Heart left ventricle (tissue), 13 donors: ENCODE measurements at regions not wholly inside any gene's neighbourhood (a gene's known extent, or its start where the extent isn't known, plus 50 kb on each side); places are given as distances from the start of the nearest gene placed in this dataset.

Experiments used
- POLR2A ChIP-seq, 2 donors: fragments of 450-650 bp; IDR thresholded peaks; one replicate each; pipeline ENCODE4 v1.6.1; 2017; ENCODE audit warnings: antibody characterized with exemption in 2 of 2, mild to moderate bottlenecking in 2 of 2, moderate library complexity in 2 of 2
- TF ChIP-seq, protein P1 (sequence below), 12 donors: fragments of 200-600 bp; sonication (generic) in 4 of 12; IDR thresholded peaks; one replicate each; pipeline versions ENCODE4 v1.5.0 to v1.8.0; 2018 to 2022; ENCODE audit warnings: antibody characterized with exemption in 12 of 12, mild to moderate bottlenecking in 5 of 12
- donor health status: ischemic (EF 13 %, LVEDD 7.1; RV severe dilation, severe dysfunction).
- donor health status: DM: no; HTN: yes; CAD: no.
- donor health status: DM: no; HTN: no; CAD: no.
- donor health status: ischemic (EF 25% LVEDD 6.9; RV normal size, moderate dysfunction).
- donor health status: ischemic (EF 25% LVEDD 5.7; RV mildly dilated, moderate dysfunction).
- donor health status: ischemic (EF 35%, LVEDD 5.7; RV mildly dilated, moderate dysfunction).
- donor health status: nonischemic (EF 11% LVEDD 7.7; RV severe dilation, severe dysfunction).
- donor health status: DM: yes; HTN: yes; CAD: no.
- donor health status: PGD.
- donor health status: ischemic (EF 29% LVEDD 5.4; RV normal size, mild dysfunction).
- donor health status: nonischemic (EF 23%, LVEDD 6.1; RV moderate dilation, normal function).

DNA sequence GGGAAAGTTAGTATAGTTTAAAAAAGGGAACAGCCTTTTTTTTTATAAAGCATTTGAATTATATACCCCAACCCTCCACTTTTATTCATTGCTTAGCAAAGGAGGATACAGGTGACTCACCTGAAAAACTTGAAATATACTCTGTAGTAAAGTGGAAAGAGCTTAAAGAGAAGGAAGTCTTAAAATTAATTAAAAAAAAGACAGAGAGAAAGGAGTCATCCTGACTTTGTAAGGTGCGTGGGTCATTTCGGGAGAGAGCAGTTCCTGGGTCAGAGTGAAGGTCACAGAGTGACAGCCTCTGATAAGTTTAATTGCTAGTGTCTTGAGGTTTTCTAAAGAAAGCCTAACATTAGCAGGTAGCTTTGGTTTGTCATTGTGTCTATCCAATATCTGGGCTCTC, 310.3 kb downstream of the KLF5 start:
- TF ChIP-seq, protein P1, sequence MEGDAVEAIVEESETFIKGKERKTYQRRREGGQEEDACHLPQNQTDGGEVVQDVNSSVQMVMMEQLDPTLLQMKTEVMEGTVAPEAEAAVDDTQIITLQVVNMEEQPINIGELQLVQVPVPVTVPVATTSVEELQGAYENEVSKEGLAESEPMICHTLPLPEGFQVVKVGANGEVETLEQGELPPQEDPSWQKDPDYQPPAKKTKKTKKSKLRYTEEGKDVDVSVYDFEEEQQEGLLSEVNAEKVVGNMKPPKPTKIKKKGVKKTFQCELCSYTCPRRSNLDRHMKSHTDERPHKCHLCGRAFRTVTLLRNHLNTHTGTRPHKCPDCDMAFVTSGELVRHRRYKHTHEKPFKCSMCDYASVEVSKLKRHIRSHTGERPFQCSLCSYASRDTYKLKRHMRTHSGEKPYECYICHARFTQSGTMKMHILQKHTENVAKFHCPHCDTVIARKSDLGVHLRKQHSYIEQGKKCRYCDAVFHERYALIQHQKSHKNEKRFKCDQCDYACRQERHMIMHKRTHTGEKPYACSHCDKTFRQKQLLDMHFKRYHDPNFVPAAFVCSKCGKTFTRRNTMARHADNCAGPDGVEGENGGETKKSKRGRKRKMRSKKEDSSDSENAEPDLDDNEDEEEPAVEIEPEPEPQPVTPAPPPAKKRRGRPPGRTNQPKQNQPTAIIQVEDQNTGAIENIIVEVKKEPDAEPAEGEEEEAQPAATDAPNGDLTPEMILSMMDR (IDR thresholded peaks at IDR 0.05) = no peak
- no peak for TF ChIP-seq POLR2A (IDR thresholded peaks at IDR 0.05)
